Endothelial cell of umbilical vein (primary cell): ENCODE measurements at regions not wholly inside any gene's neighbourhood (a gene's known extent, or its start where the extent isn't known, plus 50 kb on each side); places are given as distances from the start of the nearest gene placed in this dataset.

Source experiments
- EZH2 ChIP-seq: IDR thresholded peaks from 2 replicates; pipeline ENCODE4 v1.6.1; 2012; ENCODE audit warnings: borderline replicate concordance, low read depth, mild to moderate bottlenecking, moderate library complexity, low read length, inconsistent platforms; ENCODE audit not compliant: severe bottlenecking
- MYC ChIP-seq: IDR thresholded peaks from one replicate; pipeline ENCODE4 v1.6.1; 2011; ENCODE audit warnings: mild to moderate bottlenecking, low read depth, low read length
- POLR2A ChIP-seq: IDR thresholded peaks from 2 replicates; pipeline ENCODE4 v1.6.1; 2012; ENCODE audit warnings: low read depth, mild to moderate bottlenecking, control low read depth, low read length
- TF ChIP-seq, protein P1 (sequence below): IDR thresholded peaks from 2 replicates; pipeline ENCODE4 v1.6.1; 2011; ENCODE audit not compliant: insufficient read depth, insufficient read length
- TF ChIP-seq, protein P2 (sequence below), 2 donors: IDR thresholded peaks; 1 replicate in 1 of 2; 2 replicates in 1 of 2; pipeline ENCODE4 v1.5.1; 2011; ENCODE audit warnings: low read length in 2 of 2, mild to moderate bottlenecking in 2 of 2, moderate library complexity in 2 of 2, control low read depth in 1 of 2, inconsistent platforms in 1 of 2, low read depth in 1 of 2; ENCODE audit not compliant: insufficient read depth in 1 of 2; ENCODE audit errors: extremely low read depth in 1 of 2

DNA sequence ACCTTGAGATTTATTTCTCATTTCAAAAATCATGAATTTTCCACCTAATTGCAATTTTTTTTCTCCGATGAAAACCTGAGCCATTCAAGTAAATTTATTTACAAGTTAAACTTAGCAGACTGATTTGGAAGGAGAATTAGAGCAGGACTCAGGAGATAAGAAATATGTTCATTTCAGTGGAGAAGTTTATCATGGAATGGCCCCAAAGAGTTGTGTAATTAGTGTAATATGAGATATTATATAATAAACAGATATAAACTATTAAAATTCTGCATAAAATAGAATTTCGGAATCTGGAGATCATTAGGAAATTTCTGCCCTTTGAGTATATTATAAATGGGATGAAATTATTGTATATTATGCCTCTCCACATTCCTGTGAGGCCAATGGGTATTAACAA, 596.8 kb downstream of the QKI start:
- TF ChIP-seq POLR2A (no peak), MYC (no peak), EZH2 (no peak)
- TF ChIP-seq, protein P1, sequence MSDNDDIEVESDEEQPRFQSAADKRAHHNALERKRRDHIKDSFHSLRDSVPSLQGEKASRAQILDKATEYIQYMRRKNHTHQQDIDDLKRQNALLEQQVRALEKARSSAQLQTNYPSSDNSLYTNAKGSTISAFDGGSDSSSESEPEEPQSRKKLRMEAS, result no peak
- TF ChIP-seq, protein P2, sequence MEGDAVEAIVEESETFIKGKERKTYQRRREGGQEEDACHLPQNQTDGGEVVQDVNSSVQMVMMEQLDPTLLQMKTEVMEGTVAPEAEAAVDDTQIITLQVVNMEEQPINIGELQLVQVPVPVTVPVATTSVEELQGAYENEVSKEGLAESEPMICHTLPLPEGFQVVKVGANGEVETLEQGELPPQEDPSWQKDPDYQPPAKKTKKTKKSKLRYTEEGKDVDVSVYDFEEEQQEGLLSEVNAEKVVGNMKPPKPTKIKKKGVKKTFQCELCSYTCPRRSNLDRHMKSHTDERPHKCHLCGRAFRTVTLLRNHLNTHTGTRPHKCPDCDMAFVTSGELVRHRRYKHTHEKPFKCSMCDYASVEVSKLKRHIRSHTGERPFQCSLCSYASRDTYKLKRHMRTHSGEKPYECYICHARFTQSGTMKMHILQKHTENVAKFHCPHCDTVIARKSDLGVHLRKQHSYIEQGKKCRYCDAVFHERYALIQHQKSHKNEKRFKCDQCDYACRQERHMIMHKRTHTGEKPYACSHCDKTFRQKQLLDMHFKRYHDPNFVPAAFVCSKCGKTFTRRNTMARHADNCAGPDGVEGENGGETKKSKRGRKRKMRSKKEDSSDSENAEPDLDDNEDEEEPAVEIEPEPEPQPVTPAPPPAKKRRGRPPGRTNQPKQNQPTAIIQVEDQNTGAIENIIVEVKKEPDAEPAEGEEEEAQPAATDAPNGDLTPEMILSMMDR (IDR thresholded peaks at IDR 0.05; ENCODE audit: extremely low read depth in 1 of 2, insufficient read depth in 1 of 2, low read depth in 1 of 2, low read length in 2 of 2), result no peak
